SH-SY5Y (cell line): ENCODE measurements at regions not wholly inside any gene's neighbourhood (a gene's known extent, or its start where the extent isn't known, plus 50 kb on each side); places are given as distances from the start of the nearest gene placed in this dataset.

Experiments used
- GATA2 ChIP-seq: IDR thresholded peaks from 2 replicates; pipeline ENCODE4 v1.6.1; 2011; ENCODE audit warnings: mild to moderate bottlenecking, low read depth, low read length
- GATA3 ChIP-seq: IDR thresholded peaks from 2 replicates; pipeline ENCODE4 v1.6.1; 2011; ENCODE audit warnings: low read depth, mild to moderate bottlenecking, low read length, moderate library complexity

DNA sequence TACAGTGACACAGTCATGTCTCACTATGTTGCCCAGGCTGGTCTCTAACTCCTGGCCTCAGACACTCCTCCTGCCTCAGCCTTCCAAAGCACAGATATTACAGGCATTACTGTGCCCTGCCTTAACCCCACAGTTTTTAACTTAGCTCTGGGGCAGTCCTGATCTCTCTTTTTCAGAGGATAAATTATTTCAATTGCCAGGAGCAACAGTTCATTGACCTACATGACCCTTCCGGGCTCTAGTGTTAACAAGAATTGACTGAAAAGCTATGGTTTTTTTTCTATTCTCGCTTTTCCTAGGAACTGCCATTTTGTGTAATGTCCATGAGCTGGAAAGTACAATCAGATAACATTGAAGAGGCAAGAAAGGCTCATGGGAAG, 92.8 kb downstream of the HNRNPLL start:
- no peak for TF ChIP-seq GATA2
- no peak for TF ChIP-seq GATA3

DNA sequence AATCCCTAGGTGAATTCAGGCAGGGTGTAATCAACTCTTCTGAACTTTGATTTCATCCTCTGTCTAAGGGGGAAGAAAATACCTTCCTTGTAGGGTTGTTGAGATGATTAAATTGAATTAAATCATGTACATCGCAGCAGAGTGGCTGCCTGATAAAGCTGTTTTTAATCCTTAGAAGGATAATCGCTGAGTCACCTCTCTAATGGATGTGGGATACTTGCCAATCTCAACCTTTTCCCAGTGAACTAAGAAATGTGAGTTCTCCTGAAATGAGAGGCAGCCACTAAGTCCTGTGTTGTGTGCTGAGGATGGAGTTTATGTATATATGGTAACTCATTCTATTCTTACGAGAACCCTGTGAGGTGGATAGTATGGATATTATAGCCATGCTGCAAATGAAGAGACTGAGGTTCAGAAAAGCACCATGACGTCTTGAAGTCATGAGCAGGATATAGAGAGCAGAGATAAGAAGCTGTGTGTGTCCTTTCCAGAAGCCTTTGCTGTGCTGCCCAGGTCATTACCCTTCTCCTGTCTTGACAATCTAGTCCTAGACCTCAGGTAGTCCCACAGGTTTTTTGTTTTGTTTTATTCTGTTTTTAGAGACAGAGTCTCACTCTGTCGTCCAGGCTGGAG, 93.3 kb downstream of the HNRNPLL start:
- TF ChIP-seq GATA3 = no peak
- no peak for TF ChIP-seq GATA2

DNA sequence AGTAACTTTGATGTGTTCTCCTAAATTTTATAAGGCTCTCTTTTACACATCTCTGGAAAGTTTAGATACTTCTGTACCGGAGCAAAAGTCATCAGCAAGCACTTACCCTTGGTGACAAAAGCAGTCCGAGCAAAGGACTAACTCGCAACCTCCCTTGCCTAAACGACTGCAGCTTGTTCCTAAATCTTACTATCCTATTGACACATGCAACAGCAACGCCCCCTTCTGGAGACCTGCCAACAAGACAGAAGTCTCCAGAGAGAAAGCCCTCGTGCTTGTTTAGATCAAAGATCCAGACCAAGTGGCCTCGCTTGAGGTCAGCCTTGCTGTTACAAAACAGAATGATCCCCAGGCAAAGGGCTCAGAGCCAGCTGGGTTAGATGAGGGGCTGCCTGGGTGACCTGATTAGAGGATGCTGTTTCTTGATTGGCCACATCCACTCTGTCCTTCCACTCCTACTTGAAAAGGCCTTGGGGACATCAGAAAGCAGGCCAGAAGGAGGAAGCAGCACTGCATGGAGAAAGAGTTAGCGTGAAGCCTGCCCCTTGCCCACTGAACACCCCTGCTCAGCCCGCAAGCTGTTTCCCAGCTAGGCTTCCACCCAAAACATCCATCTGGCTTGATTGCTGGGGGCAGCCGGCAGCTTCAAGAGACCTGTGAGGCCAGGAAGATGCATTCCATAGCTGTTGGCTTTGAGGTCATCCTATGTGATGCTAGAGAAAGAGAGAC, 94.3 kb downstream of the HNRNPLL start:
- TF ChIP-seq GATA3 (no peak), GATA2 (no peak)

DNA sequence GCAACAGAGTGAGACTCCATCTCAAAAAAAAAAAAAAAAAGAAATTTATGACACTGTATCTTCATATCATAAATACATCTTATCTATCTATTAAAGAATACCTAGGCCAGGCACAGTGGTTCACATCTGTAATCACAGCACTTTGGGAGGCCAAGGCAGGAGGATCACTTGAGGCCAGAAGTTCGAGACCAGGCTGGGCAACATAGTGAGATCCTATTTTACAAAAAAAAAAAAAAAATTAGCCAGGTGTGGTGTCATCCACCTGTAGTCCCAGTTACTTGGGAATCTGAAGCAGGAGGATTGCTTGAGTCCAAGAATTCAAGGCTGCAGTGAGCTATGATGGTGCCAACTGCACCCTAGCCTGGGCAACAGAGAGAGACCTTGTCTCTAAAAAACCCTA, 95.0 kb downstream of the HNRNPLL start:
- TF ChIP-seq GATA2 (no peak), GATA3 (no peak)

DNA sequence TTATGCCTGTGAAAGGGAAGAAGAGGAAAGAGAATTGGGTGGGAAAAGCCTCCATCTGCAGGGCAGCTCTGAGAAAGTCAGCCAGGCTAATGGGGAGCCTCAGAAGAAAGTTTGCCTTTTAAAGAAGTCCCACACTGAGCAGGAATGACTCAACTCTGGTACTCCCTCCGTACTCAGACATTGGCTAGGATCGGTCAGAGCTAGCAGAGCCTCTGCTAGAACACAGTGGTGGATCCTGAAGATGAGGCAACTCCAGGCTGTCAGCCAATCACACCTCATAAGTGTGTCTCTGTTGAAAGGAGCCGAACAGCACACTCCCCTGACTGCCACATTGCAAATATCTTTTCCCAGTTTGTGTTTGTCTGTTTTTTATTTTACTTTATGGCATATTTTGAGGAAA, 96.9 kb downstream of the HNRNPLL start:
- TF ChIP-seq GATA2 (no peak), GATA3 (no peak)

DNA sequence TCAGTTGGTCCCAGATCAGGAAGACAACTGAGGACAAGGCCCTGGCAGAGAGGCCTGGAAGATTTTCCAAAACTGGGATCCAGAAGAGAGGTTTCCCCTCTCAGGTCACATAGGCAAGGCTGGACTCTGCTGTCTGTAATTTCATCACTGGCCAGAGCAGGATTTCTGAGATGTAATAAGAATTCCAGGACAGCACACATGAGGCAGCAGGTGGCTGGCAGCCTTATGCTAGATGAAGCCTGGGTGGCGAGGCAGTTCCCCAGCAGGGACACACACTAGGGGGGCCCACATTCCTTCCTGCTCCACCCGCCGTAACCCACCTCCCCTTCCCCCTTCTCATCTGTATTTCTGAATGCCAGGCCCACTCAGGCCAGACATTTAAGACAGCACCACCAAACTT, 98.6 kb downstream of the HNRNPLL start:
- TF ChIP-seq GATA2 = no peak
- TF ChIP-seq GATA3 = no peak

DNA sequence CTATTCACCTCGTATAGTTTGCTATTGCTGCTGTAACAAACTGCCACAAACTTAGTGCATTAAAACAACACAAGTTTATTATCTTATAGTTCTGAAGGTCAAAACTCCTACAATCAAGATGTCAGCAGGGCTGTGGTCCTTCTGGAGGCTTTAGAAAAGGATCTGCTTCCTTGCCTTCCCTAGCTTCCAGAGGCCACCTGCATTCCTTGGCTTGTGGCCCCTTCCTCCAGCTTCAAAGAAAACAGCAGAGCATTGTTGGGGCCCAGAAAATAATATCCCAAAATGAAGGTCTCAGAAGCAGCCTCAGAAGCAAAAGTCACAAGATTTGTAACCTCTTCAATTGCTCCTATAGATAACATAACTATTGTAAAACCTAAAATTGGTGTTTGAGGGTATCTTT, 100.6 kb downstream of the HNRNPLL start:
- TF ChIP-seq GATA3 = no peak
- TF ChIP-seq GATA2 = no peak

DNA sequence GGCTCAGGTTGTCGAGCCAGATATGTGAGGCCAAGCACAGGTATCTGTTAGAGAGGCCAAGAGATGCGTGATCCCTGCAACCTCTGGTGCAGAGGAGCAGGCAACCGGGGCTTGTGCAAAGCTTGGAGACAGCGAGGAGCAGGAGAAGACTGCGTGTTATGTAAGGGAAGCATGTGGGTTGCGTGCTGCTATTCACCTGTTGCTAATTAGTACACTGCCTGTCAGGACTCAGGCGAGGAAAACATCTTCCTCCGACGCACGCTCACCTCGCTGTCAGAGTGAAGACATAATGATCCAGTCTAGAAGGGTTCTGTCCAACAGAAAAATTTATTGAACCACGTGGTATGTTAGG, 102.5 kb downstream of the HNRNPLL start:
- TF ChIP-seq GATA2 (no peak), GATA3 (no peak)

DNA sequence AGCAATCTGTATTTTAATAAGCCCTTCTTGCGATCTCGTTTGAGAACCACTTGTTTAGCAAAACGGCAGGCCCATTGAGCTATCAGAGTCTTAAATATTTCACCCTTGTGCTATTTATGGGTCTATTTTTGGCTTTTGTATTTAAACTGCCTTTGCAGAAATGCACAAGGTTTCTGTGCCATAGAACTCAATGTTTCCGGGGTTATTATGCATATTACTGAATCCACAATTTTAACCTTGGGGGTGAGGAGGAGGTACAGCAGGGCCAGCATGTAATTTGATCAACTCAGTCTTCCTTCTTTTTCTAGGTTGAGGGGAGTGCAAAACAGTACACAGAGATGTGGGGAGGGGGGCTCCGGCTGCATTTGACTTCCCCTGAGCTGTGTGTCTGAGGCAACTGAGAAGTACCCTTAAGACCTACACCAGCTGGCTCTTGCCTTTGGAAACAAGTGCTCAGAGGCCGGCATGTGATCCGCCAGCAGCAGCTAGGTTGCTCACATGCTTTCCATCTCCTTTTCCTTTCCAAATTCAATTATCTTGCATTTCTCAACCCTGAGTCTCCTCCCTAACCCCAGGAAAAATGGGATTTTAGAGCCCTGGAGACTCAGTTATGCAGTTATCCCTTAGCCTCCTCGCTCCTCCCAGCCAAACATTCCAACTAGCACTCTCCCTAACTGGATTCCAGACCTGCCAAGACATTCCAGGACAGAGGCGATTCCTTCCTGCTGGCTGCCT, 103.0 kb downstream of the HNRNPLL start:
- TF ChIP-seq GATA2 = no peak
- TF ChIP-seq GATA3 = no peak

DNA sequence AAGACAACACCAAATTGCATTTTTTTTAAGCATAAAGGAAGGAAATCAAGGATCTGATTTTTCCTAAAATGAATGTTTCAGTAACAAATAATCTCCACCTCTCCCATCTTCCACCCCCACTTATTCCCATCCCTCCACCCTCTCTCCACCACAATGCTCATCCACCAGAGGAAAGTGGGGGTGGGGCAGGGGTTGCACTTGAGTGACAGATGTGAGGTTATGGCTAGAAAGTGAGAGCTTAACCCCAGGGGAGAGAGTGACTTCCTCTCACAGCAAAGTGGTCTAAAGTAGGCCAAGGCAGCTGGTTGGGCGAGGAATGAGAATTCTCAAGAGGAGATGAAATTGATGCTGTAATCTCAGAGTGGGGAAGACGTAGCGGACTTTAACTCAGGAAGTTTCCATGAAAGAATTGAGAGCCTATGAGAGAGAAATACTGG, 104.7 kb downstream of the HNRNPLL start:
- TF ChIP-seq GATA3 (no peak), GATA2 (no peak)

DNA sequence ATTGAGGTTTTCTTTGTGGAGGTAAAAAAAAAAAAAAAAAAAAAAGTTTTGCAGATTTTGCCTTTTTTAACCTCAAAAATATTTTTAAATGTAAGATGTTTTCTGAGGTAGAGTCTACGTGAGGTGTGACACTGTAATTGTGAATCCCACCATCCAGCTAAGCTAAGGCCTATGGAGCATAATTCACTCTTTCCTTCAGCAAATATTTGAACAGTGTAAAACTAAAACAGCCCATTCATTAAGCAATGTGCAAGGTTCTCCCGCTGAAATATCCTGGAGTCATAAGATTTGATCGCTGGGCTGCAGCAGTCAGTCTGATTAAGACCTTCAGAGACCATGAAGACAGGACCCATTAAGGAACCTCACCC, 105.1 kb downstream of the HNRNPLL start:
- no peak for TF ChIP-seq GATA2
- TF ChIP-seq GATA3 = no peak

DNA sequence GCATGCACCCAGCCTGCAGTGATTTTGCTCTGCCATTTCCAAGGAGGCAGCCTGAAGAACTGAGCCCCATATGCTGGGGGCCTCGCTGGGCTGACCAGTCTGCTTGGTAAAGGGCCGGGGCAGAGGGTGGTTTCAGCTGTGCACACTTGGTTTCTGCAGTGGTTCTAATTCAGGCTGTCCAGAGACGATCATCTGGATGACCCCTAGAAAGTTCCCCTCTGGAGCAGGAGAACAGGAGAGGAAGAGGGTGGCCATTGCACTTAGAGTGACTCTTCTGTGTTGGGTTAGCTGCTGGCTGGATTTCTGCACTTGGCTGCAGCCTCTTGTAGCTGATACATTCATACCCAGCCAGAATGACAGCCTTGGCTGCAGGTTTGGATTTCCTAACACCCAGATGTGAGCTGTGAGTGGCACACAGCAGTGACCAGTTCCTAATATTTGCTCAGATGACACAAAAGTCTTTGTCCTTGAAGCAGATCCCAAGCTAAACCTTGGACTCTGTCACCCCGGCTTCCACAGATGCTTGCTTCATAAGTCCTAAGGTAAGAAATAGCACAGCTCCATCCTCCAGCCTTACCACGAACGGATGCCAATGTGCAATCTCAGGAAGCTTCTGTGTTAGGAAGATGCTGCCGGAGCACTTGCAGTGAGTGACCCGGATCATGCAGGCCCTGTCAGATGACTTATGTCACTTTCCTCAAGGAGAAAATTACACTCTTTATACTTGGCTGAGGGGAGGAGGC, 105.6 kb downstream of the HNRNPLL start:
- TF ChIP-seq GATA2 (no peak), GATA3 (no peak)

DNA sequence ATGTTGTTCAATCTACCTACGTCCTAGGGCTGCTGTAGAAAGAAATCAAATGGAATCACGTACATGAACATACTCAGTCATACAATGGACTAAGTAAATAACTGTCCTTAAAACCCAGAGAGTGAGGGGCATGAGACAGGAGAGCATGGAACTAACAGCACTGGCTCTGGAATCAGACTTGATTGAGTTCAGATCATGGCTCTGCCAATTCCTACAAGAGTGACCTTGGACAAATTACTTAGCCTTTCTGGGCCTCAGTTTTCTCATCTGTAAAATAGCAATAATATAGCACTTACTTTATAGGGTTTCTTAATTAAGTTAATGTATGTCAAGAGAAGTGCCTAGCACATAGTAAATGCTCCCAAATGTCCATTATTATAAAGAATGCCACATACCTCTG, 106.8 kb downstream of the HNRNPLL start:
- TF ChIP-seq GATA3 = no peak
- TF ChIP-seq GATA2 = no peak

DNA sequence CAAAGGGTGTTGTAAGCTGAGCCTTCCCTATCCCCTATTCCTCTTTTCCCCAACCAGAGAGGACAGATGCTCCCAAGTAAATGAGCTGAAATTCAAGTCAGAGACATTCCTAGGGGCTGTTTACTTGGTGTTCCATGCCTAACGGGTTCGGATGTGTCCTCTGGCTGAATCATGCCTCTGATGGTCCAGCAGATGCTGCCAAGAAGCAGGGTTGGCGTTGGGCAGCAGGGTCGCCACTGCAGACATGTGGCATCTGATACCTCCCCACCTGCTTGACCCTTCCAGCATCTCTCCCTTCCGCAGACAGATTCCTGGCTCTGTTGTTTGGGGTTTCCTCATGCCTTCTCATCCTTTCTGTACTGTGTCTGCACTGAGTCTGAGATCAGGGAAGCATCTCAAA, 108.3 kb downstream of the HNRNPLL start:
- no peak for TF ChIP-seq GATA3
- TF ChIP-seq GATA2 = no peak
